NCI-H1048 (cell line): ENCODE measurements at regions not wholly inside any gene's neighbourhood (a gene's known extent, or its start where the extent isn't known, plus 50 kb on each side); places are given as distances from the start of the nearest gene placed in this dataset.
"Not testable (repeated sequence)": the region's sequence is repeated elsewhere in the genome, so short reads cannot be mapped to it uniquely, and the experiment has no call there.

Experiments
- DNase-seq: peaks from one replicate; lab custom pipeline; 2025; lab: John Stamatoyannopoulos, UW

DNA sequence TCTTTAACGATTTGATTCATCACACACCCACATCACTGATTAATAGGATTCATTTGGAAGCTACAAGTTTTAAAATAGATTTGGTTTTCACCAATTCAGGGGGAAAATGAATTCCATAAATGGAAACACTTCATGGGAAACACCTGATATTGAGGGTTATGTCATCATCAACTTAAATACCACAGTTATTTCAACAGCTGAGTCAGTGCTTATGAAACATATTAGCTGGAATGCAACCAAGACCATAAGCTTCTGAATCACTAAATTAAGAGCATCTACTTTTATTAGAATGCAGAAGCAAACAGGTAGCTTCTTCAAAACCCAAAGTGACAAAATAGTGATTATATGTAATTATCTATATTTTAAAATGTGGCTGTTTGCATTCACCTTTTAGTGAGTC, 207.8 kb upstream of the DCAF8L1 start:
- DNase-seq = no peak

DNA sequence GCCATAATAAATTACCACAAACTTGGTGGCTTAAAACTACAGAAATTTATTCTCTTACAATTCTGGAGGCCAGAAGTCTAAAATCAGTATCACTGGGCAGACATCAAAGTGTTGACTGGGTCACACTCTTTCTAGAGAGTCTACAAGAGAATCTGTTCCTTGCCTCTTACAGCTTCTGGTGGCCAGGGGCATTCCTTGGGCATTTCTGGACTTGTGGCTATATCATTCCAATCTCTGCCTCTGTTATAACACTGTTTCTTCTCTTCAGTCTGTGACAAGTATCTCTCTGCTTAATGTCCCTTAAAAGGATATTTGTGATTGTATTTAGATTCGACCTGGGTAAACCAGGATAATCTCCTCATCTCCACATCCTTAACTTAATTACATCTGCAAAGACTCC, 207.3 kb upstream of the DCAF8L1 start:
- DNase-seq = no peak

DNA sequence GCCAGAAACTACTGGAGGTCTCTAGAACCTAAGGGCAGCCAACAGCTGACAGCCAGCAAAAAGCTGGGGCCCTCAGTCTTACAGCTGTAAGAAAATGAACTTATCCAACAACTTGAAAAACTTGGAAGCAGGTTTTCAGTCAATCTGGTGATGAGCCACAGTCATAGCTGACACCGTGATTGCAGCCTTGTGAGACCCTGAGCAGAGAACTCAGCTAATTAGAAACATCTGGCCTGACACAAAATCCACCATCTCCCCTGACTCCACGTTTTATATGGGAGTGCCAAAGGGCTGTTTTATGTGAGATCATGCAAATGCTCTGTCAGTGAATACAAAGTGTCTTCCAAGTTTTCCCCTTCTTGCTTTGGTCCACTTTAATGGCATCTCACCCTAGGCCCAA, 198.8 kb upstream of the DCAF8L1 start:
- no peak for DNase-seq

DNA sequence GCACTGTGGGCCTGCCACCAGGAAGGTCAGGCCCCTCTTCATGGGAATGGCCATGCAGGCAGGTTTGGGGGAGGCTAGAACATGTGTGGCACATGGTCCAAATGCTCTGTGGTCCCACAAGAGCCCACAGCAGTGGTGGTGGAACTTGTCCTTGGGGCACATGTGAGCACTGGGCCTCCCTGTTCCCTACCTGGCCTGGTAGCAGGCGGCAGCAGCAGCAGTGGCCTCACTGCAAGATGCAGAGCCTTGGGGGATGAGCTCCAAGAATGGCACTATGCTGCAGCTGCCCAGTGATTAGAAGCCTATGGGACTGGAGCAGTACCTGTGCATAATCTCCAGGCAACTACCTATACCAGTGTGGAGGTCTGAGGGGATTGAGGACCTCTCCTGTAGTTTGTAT, 197.0 kb upstream of the DCAF8L1 start:
- no peak for DNase-seq

DNA sequence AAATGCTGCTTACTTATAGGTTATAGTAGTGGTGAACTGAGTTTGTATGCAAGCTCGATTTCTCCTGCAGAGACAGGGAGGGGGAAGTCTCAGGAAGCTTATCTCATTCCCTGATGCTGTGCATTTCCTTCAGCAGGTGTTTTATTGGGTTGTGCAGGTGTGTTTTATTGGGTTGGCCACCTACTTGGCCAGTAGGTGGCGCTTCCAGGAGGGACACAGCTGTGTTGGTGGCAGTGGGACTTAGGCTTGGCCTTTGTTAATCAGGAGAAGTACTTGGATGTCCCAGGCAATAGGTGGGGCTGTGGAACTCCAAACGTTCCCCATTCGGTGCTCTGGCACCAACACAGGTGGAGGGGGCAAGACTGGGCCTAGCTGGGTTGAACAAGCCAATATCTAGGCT, 196.0 kb upstream of the DCAF8L1 start:
- DNase-seq = no peak

DNA sequence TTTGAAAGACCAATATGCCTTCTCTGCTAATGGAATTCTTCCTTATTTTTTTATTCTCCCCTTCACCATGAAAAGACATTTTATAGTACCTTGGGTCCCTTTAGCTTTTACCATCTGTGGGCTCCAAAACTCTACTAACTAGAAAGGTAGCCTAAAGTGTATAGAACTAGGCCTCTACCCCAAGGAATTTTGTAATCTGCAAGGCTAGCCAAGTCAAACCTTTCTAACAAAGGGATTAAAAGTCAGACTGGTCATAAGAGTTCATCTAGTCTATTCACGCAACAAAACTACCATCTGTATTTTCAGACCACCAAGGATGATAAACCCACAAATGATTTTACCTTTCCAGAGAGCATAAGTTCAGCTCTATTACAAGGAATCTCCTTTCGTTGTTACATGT, 189.5 kb upstream of the DCAF8L1 start:
- no peak for DNase-seq

DNA sequence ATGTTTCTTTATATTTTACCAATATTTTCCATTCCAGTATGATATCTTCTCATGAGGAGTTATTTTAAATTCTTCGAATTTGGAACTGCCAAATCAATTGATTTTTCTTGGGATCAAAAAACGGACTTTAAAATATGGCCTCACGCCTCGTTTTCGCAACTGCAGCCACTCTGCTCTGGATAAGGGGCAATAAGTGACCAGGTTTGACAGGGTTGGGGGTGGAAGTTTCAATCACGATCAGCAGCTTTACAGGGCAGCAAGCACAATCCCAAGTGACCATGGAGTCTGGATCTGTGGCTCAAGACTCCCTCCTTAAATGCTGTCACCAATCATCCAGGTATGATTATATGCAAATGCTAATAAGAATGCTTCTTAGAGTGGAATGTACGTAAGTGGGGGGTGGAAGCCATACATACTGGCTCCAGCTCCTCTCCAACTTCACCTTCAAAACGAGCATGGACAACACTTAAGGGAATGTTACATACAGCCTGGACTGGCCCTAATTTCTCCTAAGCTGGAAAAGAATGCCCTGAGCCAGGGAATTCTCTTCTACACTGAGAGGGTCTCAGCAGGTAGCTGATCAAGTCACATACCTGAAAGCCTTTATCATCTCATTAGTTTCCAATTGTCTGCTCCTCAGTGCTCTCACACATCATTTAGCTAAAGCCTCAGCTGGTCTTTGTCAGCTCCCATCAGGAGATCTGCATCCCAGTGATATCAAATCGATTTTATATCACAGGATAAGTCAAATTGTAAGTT, 176.9 kb upstream of the DCAF8L1 start:
- DNase-seq = no peak

DNA sequence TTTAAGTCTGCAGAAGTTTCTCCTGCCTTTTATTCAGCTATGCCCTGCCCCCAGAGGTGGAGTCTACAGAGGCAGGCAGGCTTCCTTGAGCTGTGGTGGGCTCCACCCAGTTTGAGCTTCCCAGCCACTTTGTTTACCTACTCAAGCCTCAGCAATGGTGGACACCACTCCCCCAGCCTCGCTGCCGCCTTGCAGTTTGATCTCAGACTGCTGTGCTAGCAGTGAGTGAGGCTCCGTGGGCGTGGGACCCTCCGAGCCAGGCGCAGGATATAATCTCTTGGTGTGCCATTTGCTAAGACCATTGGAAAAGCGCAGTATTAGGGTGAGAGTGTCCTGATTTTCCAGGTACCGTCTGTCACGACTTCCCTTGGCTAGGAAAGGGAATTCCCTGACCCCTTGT, 171.0 kb upstream of the DCAF8L1 start:
- DNase-seq = not testable (repeated sequence)

DNA sequence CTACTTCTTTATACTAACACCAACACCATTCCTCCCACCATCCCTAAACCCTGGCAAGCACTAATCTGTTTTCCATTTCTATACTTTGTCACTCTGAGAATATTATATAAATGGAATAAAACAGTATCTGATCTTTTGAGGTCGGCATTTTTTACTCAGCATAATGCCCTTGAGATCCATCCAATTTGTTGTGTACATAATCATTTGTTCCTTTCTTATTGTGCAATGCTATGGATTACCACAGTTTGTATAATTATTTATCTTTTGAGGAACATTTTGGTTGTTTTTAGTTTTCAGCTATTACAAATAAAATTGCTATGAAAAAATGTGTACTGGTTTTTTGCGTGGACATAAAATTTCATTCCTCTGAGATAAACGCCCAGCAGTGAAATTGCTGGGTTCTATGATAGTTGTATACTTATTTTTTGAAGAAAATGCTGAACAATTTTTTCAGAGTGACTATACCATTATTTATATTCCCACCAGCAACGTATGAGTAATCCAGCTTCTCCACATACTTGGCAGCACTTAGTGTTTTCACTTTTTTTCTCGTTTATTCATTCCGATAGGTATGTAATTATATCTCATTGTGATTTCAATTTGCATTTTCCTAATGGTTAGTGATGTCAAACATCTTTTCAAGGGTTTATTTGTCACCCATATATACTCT, 154.3 kb upstream of the DCAF8L1 start:
- DNase-seq = no peak

DNA sequence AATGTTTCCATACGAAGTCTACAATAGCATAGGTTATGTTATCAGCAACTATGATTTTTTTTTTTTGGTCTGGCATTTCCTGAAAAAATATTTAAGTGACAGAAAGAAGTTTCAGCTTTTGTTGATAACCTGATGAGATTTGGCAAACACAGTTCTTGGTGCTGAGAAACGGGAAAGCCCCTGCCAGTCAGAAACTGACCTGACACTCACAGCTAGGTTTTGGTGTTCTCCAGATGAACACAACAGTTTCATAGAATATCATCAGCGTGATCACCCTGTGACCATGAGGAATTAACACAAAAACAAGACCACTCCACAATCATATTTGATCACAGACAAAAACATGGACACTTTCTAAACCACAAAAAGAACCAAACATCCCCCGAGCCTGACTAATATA, 152.5 kb upstream of the DCAF8L1 start:
- DNase-seq = no peak

DNA sequence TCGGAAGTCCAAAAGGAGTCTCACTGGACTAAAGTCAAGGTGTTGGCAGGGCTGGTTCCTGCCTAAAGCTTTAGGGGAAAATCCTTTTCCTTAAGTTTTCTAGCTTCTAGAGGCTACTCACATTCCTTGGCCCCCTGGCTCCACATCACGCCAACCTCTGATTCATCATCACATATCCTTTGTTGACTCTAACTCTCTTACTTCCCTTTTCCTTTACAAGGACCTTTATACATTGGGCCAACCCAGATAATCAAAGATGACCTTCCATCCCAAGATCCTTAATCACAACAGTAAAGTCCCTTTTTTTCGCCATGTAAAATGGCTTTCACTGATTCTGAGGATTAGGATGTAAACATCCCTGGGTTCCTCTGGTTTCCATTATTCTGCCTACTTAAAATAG, 146.4 kb upstream of the DCAF8L1 start:
- DNase-seq = no peak

DNA sequence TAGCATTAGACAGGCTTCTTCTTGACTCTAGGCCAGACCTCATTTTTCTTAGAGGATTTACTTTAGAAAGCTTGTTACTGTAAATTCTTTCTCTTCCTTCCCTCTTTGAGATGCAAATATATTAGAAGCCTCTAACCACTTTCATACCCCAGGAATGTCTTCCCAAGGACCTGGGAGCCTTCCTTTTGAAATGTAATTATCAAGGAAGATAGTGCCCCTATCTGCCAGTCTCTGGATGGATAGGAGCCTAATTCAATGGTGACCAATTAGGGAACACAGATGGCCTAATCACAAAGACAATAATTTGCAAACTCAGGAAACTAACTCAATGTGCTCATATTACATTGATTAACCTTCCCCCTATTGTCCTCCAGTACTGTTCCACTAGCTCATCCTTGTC, 145.6 kb upstream of the DCAF8L1 start:
- DNase-seq = no peak

DNA sequence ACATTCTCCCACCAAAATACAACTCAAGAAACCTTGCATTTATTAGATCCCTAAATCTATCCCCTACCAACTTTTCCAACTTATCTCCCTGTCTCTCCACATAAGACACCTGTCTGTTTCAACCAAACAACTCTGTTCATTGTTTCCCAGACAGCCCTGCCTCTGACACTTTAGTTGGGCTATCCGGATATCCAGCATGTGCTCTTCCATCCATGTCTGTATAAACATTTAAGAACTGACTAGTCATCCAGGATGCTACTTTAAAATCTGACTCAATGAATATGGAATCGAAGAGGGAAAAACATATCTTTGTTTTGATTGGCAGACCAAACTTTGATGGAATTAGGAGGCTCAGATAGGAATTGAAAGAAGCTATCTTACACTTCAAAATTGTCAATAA, 143.2 kb upstream of the DCAF8L1 start:
- no peak for DNase-seq

DNA sequence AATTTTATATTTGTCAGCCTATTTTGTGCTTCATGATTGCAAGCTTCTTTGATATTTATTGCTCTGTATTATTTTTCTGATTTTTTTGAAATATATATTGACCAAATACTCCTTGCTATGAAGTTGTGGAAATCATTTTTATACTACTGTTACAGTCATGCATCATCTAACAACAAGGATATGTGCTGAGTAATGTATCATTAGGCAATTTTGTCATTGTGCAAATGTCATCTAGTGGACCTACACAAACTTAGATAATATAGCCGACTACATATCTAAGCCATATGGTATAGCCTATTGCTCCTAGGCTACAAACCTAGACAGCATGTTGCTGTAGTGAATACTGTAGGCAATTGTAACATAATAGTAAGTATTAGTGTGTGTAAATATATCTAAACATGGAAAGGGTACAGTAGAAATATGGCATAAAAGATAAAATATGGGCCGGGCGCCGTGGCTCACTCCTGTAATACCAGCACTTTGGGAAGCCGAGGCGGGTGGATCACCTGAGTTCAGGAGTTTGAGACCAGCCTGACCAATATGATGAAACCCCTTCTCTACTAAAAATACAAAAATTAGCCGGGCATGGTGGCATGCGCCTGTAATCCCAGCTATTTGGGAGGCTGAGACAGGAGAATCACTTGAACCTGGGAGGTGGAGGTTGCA, 139.5 kb upstream of the DCAF8L1 start:
- not testable (repeated sequence) for DNase-seq

DNA sequence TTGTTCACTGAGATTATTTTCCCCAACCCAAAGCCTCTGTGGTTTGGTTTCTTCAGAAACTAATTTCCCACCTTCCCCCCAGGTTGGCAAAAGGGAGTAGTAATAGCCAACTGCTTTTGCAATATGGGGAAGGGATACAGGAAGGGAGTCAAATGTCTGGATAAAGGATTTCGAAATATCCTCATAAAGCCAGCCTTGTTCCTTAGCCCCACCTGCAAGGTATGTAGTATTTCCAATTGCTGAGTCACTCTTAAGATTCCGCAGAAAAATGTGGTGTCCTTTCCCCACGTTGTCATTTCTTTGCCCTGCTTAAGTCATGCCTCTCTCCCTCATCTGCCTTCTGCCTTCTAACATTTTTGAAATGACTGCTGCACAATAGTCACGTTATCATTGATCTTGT, 138.8 kb upstream of the DCAF8L1 start:
- DNase-seq = no peak

DNA sequence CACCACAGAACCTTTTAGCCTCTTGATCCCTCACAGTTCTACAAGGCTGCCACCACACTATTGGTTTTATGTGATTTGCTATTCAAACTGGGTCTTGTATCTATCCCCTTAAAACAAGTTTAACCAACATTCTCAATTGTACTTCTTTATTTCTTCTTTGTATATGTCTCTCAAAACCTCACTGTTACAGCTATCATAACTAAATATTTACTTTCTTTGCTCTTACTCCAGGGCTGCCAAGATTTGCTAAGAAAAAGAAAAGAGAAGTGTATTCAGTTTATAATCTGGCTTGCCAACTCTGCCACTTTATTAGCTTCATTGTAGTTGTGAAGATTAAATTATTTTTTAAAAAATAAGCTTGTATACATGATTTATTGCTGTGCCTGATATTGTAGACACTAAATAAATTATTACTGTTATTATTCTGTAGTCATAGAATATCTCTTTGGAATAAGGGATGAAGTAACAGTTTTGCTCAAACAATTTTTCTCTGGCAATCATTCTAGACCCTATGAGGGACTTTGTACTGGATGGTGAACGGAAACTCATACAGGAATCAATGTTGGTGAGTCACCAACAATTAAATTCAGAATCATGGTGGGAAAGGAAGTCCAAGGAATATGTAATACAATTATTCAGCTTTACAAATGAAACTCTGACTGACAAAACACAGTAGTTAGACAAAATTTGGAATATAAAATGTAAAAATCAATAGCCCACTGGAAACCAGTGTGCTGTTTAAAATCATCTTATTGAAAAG, 127.1 kb upstream of the DCAF8L1 start:
- no peak for DNase-seq

DNA sequence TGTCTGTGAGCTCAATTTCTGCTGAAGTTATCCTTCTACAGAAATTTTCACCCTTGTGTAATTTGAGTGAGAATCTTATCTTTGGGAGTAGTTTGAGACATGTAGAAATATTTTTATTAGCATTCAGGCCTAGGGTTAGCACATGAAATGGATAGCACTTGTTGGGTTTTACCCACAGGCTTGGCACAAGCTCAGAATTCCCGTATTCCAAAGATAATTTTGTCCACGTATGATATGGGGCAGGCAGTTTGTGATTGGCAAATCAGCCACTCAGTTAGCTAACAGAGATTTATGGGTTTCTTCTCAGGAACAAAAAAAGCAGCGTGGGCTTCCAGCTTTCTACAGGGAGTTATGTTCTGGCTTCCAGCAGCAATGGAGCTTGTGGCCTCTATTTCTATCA, 117.9 kb upstream of the DCAF8L1 start:
- DNase-seq = no peak

DNA sequence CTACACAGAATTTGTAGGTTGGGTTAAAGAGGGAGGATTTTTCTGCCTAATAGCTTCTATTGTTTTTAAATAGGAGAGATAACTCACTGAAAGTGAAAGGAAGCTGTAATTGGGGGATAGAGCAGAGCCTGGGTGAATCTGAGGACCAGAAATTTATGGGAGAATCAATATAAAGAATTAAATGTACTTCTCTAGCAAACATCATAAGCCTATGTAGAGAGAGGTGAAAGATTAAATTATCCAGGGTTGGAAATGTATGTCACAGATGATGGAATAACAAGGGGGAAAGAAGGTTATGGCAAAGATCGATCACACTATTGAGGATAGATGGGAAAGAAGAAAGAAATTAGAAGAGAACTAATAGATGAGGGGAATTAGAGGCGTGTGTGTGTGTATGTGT, 104.4 kb upstream of the DCAF8L1 start:
- no peak for DNase-seq

DNA sequence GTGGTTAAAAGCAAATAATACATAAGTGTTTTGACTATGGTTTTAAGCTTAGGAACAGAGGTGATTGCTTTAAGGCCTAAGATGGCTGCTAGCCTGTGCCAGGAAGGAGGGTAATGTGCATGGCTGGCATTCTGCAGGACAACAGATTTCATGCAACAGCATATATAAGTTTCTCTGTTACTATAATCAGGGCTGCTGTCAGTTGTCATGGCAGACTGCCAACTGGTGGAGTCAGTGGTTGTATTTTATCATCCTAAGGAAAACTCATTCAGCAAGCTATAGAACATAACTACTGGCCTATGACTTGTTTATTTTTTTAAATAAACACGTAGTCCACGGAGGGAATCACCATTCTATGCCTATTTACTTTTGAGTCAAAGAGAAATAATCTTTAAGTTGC, 77.7 kb upstream of the DCAF8L1 start:
- no peak for DNase-seq

DNA sequence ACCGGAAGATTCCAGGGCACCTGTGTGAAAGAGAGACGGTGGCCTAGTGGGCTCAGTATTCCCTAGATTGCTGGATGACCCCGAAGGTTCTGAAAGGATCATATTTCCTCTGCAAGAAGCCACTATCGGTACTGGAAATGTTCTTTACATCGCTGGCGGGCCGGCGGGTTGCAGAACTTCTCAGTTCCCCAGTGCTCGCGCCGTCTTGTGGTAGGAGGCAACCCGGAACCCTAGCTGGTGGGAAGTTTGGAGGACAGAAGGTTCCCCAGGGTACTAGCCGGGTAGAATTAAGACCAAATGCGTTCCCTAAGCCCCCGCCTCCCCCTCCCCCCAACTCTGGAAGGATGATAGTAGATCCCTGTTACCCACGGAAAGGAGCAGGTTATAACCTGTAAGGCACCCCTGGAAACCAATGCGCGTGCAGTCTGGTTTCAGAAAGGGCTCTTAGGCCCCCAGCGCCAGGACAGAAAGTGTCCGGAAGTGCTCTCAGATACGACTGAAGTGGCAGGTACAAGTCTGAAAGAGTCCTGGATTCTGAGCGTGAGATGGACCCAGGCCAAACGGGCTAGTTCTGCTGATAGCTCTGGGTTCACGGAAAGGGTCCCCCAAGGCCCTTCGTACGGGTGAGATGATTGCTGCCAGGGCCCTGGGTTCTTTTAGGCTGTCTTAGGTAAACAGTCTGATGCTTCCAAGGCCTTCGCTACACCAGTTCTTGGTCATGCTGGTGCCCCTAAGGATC, 61.7 kb upstream of the DCAF8L1 start:
- no peak for DNase-seq

DNA sequence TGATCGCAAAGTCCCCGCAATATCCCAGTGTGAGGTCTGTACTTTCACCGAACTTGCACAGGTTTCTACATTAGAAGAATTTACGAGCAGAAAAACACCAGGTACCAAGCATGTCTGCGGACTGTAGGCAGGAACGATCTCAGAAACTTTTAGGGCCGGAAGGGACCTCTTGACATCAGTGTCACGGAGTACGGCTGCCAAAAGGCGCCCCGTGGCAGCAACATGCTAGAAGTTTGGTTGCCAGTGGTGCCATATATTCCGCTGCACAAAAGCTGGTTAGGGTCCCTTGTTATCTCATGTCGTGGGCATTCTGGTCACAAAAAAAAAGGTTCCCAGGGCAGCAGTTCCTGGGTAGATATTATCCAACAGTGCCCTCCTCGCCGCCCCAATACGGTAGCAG, 61.0 kb upstream of the DCAF8L1 start:
- no peak for DNase-seq

DNA sequence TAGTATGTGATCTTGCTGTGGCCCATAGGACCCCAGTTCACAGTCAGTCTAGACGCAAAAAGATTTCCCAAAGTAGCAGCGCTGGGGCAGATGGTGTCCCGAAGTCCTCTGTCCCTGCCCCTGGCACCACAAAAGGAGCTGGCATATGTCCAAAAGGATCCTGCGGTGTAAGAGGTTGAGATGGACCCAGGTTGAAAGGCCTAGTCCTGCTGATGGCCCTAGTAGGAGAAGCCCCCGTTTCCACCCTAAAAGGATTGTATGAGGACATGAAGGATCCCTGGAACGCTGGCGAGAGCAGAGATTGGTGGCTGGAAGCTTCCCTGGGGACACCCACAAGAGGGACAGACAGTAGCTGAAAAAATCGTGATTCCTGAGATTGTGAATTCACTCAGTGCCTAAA, 58.0 kb upstream of the DCAF8L1 start:
- no peak for DNase-seq
